CD4-positive, alpha-beta T cell treated with Interleukin-15 for 1 hour (primary cell): ENCODE measurements at regions not wholly inside any gene's neighbourhood (a gene's known extent, or its start where the extent isn't known, plus 50 kb on each side); places are given as distances from the start of the nearest gene placed in this dataset.
"Not testable (repeated sequence)": the region's sequence is repeated elsewhere in the genome, so short reads cannot be mapped to it uniquely, and the experiment has no call there.

Experiments
- DNase-seq: peaks from one replicate; pipeline ENCODE4 v3.0.0-alpha.2; 2020

DNA sequence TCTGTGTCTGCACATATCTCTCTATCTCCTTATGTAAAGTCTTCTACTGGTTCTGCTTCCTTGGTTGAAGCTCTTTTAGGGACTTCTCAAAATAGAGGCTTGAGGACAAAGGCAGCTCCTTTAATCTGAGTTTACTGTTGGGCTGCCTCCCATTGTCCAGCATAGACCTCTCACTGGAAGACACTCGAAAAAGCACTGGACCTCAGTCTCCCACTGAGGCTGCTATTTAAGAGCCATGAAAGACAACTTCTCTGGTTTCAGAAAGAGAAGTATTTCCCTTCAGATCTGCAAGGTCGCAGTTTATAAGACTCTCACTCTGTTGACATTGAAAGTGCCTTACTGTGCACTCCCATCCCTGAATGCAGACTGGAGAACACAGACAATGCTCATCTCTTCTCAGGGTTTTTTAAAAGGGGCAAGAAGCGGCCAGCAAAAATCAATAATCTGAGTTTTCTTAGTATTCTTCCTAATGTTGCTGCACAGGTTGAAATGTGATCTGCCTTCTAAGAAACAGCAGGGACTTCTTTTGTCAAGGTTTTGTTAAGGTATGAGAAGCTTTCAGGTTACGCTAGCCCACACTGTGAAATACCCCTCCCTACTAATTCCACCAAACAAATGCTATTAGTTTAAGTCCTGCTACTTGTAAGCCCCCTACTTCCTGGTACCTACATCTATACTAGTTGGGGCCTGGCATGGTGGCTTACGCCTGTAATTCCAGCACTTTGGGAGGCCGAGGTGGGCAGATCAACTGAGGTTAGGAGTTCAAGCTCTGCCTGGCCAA lies 450.0 kb upstream of the SLC10A2 start:
- DNase-seq, result no peak

DNA sequence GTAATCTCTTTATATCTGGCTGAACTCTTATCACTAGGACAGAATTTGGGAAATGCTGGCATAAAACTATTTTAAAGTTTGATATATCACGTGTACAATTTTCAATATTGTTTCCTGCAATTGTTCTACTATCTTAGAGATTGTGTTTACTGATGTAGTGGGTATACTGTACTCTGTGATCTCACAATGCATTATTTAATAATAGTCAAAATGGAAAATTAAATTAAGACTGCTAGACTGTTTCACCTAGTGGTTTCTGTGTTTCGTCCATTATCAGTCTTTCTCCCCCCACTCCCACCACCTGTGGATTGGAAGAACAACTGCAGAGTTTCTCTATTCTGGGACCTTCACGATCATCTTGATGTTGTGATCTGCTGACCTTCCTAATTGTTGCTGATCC lies 449.2 kb upstream of the SLC10A2 start:
- no peak for DNase-seq

DNA sequence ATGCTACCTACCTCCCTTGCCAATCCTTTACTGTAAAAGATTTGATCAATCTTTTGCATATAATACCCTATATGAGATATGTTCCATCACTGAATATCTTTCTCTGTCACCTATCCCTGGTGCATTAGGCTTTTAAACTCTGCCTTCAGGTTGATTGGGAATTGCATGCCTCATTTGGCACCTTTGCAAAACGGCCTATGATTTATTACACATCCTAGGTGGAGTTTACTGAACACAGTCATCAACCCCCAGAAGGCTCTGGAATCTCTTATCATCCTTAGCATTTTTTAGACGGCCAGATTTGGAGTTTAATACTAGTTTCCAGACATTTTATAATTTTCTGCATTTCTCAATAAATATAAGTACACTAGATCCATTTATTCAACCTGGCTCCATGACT lies 448.4 kb upstream of the SLC10A2 start:
- DNase-seq, result no peak

DNA sequence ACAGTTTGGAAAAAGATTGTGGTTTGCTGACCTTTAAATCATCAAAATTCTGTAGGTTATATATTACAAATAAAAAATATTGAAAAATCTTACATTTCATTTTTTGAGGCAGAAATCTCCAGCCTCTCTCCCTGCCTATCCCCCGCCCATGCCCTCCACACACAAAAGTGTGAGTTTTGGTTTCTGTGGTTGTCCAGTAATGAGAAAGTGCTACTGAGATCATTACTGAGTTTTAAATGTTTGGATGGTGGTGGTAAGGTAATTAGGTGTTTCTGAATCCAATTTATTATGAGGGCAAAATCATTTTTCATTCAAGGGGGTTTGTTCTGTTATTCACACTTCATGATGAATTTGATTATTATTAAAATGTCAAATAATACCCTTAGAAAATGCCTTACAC lies 448.0 kb upstream of the SLC10A2 start:
- no peak for DNase-seq

GRCh38 chr13:103510007-103510535 lies 443.9 kb upstream of the SLC10A2 start:
- DNase-seq, result no peak

DNA sequence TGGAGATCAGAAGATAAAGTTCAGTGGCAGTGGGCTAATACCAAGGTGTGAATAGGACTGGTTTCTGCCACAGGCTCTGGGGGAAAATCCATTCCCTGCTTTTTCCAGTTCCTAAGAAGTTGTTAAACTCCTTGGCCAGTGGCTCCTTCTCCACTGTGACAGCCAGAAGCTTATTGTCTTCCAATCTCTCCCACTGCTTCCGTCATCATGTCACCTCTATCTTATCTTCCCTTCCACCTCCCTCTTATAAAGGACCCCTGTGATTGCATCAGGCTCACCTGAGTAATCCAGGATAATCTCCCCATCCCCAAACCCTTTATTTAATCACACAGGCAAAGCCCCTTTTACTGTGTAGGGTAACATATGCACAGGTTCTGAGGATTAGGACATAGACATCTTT lies 431.2 kb upstream of the SLC10A2 start:
- DNase-seq, result no peak

DNA sequence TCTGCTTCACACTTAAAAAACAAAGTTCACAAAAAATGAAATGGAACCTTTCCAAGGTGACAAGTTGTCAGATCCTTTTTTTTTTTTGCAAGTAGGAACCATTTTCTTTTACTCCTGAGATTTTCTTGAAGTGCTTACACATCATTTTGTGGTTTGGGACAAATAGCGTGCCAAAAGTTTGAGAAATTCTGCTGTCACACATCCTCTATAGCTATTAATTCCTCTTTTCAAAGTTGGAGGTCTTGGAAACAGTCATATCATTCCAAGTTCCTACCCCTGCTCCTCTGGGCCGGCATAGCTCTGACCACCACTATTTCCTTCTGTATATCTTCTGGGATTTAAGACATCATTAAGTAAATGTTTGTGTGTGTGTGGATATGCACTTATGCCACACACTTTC lies 421.6 kb upstream of the SLC10A2 start:
- no peak for DNase-seq

- no peak for DNase-seq
These were observed 406.9 kb upstream of the SLC10A2 start for GRCh38 chr13:103473081-103473480.

DNA sequence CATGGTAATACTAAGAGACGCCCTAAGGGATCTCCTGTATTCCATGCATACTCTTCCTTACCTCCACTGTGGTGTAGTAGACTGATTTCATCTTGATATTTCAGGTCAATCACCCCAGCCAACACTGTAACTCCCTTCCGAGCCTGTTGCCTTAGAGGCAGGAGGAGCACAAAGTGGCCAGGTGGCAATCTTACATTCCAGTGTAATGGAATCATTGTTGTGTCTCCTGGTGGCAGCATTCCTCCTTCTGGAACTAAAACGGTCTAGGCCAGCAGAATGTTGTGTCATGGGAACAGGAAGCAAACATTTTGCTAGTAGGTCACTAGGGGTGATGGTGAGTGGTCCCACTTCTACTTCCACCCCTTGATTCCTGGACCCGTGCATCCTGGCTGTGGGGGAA lies 405.7 kb upstream of the SLC10A2 start:
- DNase-seq, result no peak

DNA sequence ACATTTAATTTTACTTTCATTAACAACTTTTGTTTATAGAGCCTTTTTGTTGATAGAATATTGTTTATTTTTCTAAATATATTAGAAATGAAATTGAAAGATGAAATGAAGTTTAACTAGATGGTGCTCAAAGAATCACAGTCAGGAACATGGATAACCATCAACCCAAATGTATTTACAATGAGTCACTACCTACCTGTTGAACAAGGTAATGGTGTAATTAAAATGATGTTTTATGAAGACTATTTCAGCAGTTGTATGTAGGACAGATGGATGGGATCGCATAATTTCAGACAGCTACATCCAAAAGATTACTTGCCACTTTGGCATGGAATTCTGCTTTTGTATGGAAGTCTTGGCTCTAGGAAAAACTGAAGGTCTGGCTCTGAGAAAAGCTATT lies 403.6 kb upstream of the SLC10A2 start:
- DNase-seq, result no peak

DNA sequence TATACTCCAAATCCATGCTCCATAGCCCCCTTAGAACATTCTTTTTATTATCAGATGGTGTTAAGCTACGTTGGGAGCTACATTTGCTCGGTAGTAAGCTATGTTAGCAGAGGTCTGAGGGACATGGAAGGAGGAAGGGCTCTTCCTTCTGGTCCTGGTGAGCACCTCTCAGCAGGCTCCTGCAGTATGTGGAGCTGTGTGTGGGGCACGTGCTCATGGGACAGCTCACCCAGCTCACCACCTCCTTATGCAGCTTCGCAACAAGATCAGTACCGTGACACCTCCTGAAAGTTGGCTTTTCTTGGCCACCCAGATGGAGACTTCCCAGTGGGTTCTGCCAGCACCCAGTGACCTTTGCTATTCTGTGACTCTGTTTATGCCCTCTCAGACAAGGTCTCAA lies 400.5 kb upstream of the SLC10A2 start:
- DNase-seq, result no peak

- not testable (repeated sequence) for DNase-seq
These were observed 394.0 kb upstream of the SLC10A2 start for GRCh38 chr13:103460246-103460645.

- not testable (repeated sequence) for DNase-seq
These were observed 390.8 kb upstream of the SLC10A2 start for GRCh38 chr13:103457050-103457449.

DNA sequence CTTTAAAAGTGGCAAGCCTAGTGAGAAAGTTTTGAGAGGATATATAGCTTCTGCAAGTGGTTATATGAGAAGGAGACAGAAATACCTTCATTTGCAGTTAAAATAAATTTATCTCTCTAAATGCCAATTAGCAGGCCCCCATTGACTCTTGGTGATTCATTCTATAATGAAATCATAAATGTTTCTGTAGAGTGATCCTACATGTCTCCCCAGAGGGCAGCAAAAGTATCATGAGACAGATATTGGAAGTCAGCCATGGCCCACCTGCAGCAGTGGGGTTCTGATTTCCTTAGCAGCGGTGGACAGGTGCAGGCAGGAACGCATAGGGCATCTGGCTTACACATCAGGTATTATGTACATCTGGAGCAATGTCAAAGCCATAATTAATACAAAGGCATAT lies 385.4 kb upstream of the SLC10A2 start:
- DNase-seq, result no peak

DNA sequence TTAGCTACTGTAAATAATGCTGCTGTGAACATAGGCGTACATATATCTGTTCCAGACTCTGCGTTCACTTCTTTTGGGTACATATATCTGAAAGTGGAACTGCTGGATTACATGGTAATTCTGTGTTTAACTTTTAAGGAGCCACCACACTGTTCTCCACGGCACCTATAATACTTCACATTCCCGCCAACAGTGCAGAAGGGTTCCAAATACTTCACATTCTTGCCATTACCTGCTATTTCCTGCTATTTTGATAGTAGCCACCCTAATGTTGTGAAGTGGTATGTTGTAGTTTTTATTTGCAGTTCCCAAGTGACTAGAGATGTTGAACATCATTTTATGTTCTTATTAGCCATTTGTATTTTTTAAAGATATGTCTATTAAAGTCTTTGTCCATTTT lies 377.4 kb upstream of the SLC10A2 start:
- DNase-seq, result no peak

DNA sequence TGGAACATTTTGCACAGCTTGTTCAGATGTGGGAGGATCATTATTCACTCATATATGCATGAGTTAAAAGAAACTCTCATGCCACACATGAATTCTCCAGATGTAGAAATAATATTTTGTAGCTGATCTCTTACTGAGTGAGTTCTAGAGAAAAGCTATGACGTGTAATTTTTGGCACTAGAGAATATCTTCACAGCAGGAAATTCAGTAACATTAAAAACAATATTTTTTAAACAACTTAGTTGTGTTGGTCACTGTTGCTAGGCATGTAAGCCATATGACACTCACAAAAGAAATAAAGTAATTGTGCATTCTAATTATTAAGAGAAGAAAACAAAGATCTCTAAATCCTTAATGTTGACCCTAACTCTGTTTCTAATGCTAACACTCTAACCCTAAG lies 371.4 kb upstream of the SLC10A2 start:
- DNase-seq, result no peak

GRCh38 chr13:103436057-103436654 lies 369.9 kb upstream of the SLC10A2 start:
- no peak for DNase-seq

DNA sequence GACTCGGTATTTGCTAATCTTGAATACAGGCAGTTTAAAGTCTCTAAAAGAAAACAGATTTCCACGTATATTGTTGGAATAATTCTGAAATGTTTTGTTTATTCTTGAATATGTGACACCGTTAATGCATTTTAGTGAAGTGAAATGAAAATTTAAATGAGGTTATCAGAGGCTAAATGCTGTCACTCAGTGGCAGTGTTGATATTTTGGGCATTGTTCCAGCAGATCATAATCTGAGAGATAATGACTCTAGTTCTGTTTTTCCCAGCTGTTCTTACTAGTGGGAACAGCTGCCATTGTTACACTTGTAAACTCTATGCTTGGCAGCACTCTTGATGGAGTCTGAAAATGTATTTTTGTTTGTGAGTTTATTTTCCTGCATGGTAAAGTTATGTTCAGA lies 365.6 kb upstream of the SLC10A2 start:
- no peak for DNase-seq

GRCh38 chr13:103430368-103430767 lies 364.2 kb upstream of the SLC10A2 start:
- DNase-seq, result no peak

DNA sequence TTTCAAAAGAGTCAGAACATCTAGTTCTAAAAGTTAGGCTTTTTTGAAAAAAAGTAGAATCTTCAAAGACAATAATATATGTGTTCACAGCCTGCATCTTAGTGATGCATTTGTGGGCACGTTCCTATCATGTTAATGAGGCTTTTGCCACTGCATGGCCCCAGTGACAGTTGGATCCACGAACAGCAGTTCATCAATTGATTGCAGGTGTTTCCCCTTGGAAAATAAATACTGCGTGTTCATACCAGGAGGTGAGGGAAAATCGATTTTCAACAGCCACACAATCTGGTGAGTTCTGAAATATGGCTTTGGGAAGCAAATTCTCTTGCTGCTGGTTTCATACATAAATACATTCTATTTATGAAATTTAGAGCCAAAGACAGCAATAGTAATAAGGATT lies 343.8 kb upstream of the SLC10A2 start:
- DNase-seq, result no peak

DNA sequence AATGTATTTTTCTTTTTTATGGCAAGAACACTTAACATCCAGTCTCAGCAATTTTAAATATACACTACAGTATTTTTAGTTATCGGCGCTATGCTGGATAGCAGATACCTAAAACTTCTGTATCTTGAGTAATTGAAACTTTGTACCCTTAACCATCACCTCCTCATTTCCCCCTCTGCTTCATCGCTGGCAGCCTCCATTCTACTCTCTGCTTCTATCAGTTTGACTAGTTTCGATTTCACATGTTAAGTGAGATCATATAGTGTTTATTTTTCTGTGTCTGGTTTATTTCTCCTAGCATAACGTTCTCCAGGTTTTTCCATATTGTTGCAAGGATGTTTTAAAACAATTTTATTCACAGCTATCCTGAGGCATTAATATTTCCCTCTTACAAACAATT lies 340.8 kb upstream of the SLC10A2 start:
- DNase-seq, result no peak

DNA sequence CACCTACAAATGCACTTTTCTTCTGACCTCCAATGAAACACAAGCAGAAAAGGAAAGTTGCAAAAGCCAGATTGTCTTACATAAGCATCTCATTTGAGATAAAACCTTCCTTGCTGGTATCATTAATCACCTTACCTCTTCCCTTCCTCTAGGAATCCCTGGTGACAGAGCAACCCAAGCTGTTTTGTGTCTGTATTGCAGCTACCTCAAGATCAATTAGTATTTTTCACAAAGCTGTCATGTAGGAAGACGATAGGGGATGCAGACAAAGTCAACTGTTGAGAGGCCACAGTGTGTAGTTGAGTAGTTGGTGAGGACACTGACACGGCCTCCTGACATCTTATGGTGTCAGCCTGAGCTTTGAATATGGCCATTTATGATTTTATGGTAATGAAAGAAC lies 339.1 kb upstream of the SLC10A2 start:
- DNase-seq, result no peak

- no peak for DNase-seq
These were observed 337.6 kb upstream of the SLC10A2 start for GRCh38 chr13:103403814-103404213.

DNA sequence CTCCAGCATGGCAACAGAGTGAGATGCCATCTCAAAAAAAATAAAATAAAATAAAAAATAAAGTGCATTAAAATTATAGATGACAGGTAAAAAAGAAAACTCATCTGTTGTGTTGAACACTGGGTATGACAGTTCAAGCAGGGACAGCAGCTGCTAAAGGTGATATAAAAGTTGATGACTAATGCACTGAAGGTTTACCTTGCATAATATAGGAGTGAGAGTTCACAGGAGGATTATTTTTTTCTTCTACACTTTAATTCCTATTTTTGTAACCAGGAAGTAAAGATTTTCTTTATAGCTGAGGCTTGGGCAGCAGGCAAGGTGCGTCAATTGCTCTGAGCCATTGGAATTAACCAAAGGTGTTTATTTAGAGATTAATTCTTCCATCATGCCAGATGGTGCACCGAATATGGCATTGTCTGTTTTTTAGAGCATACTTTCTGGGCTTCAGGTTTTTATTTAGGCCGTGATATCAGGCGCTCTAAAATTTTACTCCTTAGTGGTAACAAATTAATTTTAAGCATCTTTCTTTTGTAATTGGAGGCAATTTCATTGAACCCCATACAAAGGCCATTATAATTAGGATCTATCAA lies 337.0 kb upstream of the SLC10A2 start:
- no peak for DNase-seq
